CD4-positive, alpha-beta T cell treated with Interleukin-17A for 4 hours (primary cell): ENCODE measurements at regions not wholly inside any gene's neighbourhood (a gene's known extent, or its start where the extent isn't known, plus 50 kb on each side); places are given as distances from the start of the nearest gene placed in this dataset.

Source experiments
- DNase-seq: peaks from one replicate; pipeline ENCODE4 v3.0.0-alpha.2; 2020; ENCODE audit warnings: mixed read lengths

GRCh38 chr5:82417776-82418607 is 139.8 kb upstream of the RPS23 start:
- DNase-seq = no peak

GRCh38 chr5:82416512-82416911 is 138.4 kb upstream of the RPS23 start:
- no peak for DNase-seq

GRCh38 chr5:82414041-82414388 is 135.9 kb upstream of the RPS23 start:
- no peak for DNase-seq

GRCh38 chr5:82413302-82414040 is 135.3 kb upstream of the RPS23 start:
- DNase-seq = no peak

- no peak for DNase-seq
Measured at GRCh38 chr5:82408033-82408432, 129.9 kb upstream of the RPS23 start.

- DNase-seq = no peak
Measured at GRCh38 chr5:82406205-82406773, 128.1 kb upstream of the RPS23 start.

- DNase-seq = no peak
Measured at GRCh38 chr5:82405618-82406204, 127.6 kb upstream of the RPS23 start.

GRCh38 chr5:82405161-82405560 is 127.0 kb upstream of the RPS23 start:
- DNase-seq = no peak

- no peak for DNase-seq
Measured at GRCh38 chr5:82404382-82404945, 126.3 kb upstream of the RPS23 start.

GRCh38 chr5:82403724-82404123 is 125.6 kb upstream of the RPS23 start:
- DNase-seq = no peak

- DNase-seq = no peak
Measured at GRCh38 chr5:82403026-82403425, 124.9 kb upstream of the RPS23 start.

- no peak for DNase-seq
Measured at GRCh38 chr5:82399111-82399510, 121.0 kb upstream of the RPS23 start.

- DNase-seq = no peak
Measured at GRCh38 chr5:82397741-82398320, 119.7 kb upstream of the RPS23 start.

GRCh38 chr5:82396871-82397514 is 118.8 kb upstream of the RPS23 start:
- no peak for DNase-seq

GRCh38 chr5:82396396-82396795 is 118.2 kb upstream of the RPS23 start:
- DNase-seq = no peak

GRCh38 chr5:82393951-82394350 is 115.8 kb upstream of the RPS23 start:
- no peak for DNase-seq

GRCh38 chr5:82390088-82390487 is 111.9 kb upstream of the RPS23 start:
- no peak for DNase-seq

GRCh38 chr5:82389347-82389746 is 111.2 kb upstream of the RPS23 start:
- DNase-seq = no peak

GRCh38 chr5:82388181-82388580 is 110.0 kb upstream of the RPS23 start:
- no peak for DNase-seq

GRCh38 chr5:82387819-82388166 is 109.6 kb upstream of the RPS23 start:
- DNase-seq = no peak

- no peak for DNase-seq
Measured at GRCh38 chr5:82387001-82387818, 109.1 kb upstream of the RPS23 start.

- no peak for DNase-seq
Measured at GRCh38 chr5:82386576-82386975, 108.4 kb upstream of the RPS23 start.
